KMS-11 (cell line): ENCODE measurements at regions not wholly inside any gene's neighbourhood (a gene's known extent, or its start where the extent isn't known, plus 50 kb on each side); places are given as distances from the start of the nearest gene placed in this dataset.

Source experiments
- H2AFZ ChIP-seq: fragments of 200-600 bp; sonication (generic); 2 replicates; pipeline ENCODE4 v1.6.1; 2016; ENCODE audit warnings: antibody characterized with exemption, mixed run types, low read depth
- H3K27ac ChIP-seq: fragments of 200-600 bp; sonication (generic); 2 replicates; pipeline ENCODE4 v1.6.1; 2016; ENCODE audit warnings: mild to moderate bottlenecking, mixed run types
- H3K27me3 ChIP-seq: fragments of 200-600 bp; sonication (generic); 2 replicates; pipeline ENCODE4 v1.6.1; 2017; ENCODE audit warnings: mild to moderate bottlenecking, low read depth, mixed run types, moderate library complexity; ENCODE audit not compliant: insufficient read depth
- H3K36me3 ChIP-seq: fragments of 200-600 bp; sonication (generic); 2 replicates; pipeline ENCODE4 v1.6.1; 2017; ENCODE audit warnings: mild to moderate bottlenecking, mixed run types; ENCODE audit not compliant: insufficient read depth
- H3K4me1 ChIP-seq: fragments of 200-600 bp; sonication (generic); 2 replicates; pipeline ENCODE4 v1.6.1; 2016; ENCODE audit warnings: mild to moderate bottlenecking, low read depth, mixed run types; ENCODE audit not compliant: poor library complexity, severe bottlenecking
- H3K4me2 ChIP-seq: fragments of 200-600 bp; sonication (generic); 2 replicates; pipeline ENCODE4 v1.7.0; 2016; ENCODE audit warnings: mild to moderate bottlenecking, mixed run types
- H3K4me3 ChIP-seq: fragments of 200-600 bp; sonication (generic); IDR thresholded peaks from 2 replicates; pipeline ENCODE4 v1.6.1; 2017; ENCODE audit warnings: low read depth, low read length, mixed read lengths; ENCODE audit not compliant: insufficient read depth
- H3K79me2 ChIP-seq: fragments of 200-600 bp; sonication (generic); 2 replicates; pipeline ENCODE4 v1.6.1; 2016; ENCODE audit warnings: low read depth, mixed run types; ENCODE audit not compliant: insufficient read depth
- H3K9ac ChIP-seq: fragments of 200-600 bp; sonication (generic); 2 replicates; pipeline ENCODE4 v1.6.1; 2016; ENCODE audit warnings: mild to moderate bottlenecking, mixed run types
- H4K20me1 ChIP-seq: fragments of 200-600 bp; sonication (generic); 2 replicates; pipeline ENCODE4 v1.6.1; 2016; ENCODE audit warnings: mild to moderate bottlenecking, mixed run types; ENCODE audit not compliant: insufficient read depth
- TF ChIP-seq, protein P1 (sequence below): fragments of 200-600 bp; sonication (generic); conservative IDR thresholded peaks from 2 replicates; pipeline ENCODE4 v1.6.1; 2017; ENCODE audit warnings: low read depth, mild to moderate bottlenecking, antibody characterized with exemption, low read length, moderate library complexity, mixed read lengths

DNA sequence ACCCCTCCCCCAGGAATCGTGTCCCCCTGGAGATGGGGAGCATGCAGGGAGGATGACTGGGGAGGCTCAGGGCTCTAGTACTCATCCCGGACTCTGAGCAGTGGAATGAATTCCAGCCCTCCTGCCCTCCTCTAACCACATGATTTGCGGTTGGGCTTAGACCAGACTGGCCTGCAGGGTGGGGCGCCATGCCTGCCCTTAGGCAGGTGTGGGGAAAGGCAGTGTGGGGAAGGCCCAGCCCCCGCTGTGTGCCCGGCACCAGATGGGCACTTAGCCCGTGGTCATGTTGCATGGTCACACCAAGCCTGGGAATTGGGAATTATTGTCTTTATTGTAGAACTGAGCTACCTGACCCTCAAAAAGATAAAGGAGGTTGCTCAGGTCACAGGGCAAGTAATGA, 283.8 kb downstream of the TLE3 start:
- no peak overlapping the region for H3K4me3 ChIP-seq
- no peak overlapping the region for H3K9ac ChIP-seq
- H3K4me1 ChIP-seq = no peaks in the 10 kb centered on the region
- no peaks in the 10 kb centered on the region for H4K20me1 ChIP-seq
- H2AFZ ChIP-seq = no peak overlapping the region
- no peaks in the 10 kb centered on the region for H3K79me2 ChIP-seq
- H3K27ac ChIP-seq = no peak overlapping the region
- no peaks in the 10 kb centered on the region for H3K36me3 ChIP-seq
- no peak overlapping the region for H3K4me2 ChIP-seq
- TF ChIP-seq, protein P1, sequence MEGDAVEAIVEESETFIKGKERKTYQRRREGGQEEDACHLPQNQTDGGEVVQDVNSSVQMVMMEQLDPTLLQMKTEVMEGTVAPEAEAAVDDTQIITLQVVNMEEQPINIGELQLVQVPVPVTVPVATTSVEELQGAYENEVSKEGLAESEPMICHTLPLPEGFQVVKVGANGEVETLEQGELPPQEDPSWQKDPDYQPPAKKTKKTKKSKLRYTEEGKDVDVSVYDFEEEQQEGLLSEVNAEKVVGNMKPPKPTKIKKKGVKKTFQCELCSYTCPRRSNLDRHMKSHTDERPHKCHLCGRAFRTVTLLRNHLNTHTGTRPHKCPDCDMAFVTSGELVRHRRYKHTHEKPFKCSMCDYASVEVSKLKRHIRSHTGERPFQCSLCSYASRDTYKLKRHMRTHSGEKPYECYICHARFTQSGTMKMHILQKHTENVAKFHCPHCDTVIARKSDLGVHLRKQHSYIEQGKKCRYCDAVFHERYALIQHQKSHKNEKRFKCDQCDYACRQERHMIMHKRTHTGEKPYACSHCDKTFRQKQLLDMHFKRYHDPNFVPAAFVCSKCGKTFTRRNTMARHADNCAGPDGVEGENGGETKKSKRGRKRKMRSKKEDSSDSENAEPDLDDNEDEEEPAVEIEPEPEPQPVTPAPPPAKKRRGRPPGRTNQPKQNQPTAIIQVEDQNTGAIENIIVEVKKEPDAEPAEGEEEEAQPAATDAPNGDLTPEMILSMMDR = no peak
- H3K27me3 ChIP-seq = no peaks in the 10 kb centered on the region

DNA sequence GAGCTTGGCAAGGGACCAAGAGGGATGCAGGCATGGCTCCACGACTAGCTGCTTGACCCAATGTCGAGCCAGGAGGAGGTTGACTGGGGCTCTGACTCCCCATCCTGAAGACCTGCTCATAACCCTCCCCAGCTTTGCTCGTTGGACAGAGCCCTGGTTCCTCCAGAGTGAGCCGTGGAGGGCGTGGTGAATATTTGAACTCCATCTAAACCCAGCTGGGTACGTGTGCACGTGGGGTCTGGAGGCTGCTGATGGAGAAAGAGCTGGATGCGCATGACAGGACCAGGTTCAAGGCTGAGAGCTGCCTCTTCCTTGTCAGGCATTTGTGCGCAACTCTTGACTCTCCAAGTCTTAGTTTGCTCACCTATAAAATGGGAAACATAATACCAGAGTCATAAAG, 282.8 kb downstream of the TLE3 start:
- Histone ChIP-seq H3K4me1 (no peaks in the 10 kb centered on the region), H3K27ac (no peak overlapping the region), H3K9ac (no peak overlapping the region), H3K36me3 (no peaks in the 10 kb centered on the region), H3K79me2 (no peaks in the 10 kb centered on the region), H3K27me3 (no peaks in the 10 kb centered on the region), H2AFZ (no peak overlapping the region), H3K4me3 (no peak overlapping the region), H4K20me1 (no peaks in the 10 kb centered on the region), H3K4me2 (no peak overlapping the region)
- TF ChIP-seq, protein P1 = no peak

DNA sequence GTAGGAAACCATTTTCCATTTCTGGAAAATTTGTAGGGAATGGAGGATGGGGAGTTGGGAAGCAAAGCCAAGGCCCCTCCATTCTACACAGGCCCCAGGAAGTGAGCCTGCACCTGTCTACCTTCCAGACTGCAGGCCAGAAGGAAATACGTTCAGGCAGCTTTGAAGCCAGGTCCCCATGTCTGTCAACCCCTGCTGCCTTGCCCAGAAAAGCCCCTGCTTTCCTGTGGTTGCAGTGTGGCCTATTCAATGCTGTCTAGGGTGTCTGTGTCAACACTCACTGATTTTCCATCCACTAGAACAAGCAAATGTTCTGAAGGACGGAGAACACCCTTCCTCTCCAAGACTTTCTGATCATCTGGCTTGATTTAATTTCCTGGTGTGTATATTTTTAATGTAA, 281.9 kb downstream of the TLE3 start:
- H3K4me3 ChIP-seq = no peak overlapping the region
- no peaks in the 10 kb centered on the region for H3K27me3 ChIP-seq
- no peak overlapping the region for H3K27ac ChIP-seq
- TF ChIP-seq, protein P1 = no peak
- H2AFZ ChIP-seq = no peak overlapping the region
- H3K4me2 ChIP-seq = no peak overlapping the region
- H3K36me3 ChIP-seq = no peaks in the 10 kb centered on the region
- no peaks in the 10 kb centered on the region for H4K20me1 ChIP-seq
- H3K79me2 ChIP-seq = no peaks in the 10 kb centered on the region
- no peaks in the 10 kb centered on the region for H3K4me1 ChIP-seq
- no peak overlapping the region for H3K9ac ChIP-seq

DNA sequence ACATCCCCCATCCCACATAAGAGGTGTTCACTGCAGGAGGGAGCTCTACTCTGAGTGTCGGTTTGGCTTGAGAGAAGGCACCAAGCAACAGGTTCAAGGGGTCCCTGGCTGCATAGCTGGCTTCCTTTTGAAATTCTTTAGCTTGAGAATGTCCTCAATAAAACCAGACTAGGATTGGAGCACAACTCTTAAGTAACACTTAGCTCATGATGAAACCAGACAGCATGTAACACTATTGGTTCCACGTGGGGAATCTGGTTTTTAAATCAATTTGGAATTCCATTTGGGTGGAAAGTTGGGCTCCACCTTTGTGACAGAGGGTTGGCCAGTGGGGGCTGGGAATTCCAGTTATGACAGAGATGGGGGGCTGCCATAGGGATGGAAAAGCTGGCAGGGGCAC, 281.2 kb downstream of the TLE3 start:
- H3K4me3 ChIP-seq = no peak overlapping the region
- no peak overlapping the region for H3K27ac ChIP-seq
- H3K9ac ChIP-seq = no peak overlapping the region
- no peaks in the 10 kb centered on the region for H4K20me1 ChIP-seq
- H3K79me2 ChIP-seq = no peaks in the 10 kb centered on the region
- no peak overlapping the region for H2AFZ ChIP-seq
- no peak overlapping the region for H3K4me2 ChIP-seq
- no peaks in the 10 kb centered on the region for H3K4me1 ChIP-seq
- H3K27me3 ChIP-seq = no peaks in the 10 kb centered on the region
- no peaks in the 10 kb centered on the region for H3K36me3 ChIP-seq
- TF ChIP-seq, protein P1 = no peak

DNA sequence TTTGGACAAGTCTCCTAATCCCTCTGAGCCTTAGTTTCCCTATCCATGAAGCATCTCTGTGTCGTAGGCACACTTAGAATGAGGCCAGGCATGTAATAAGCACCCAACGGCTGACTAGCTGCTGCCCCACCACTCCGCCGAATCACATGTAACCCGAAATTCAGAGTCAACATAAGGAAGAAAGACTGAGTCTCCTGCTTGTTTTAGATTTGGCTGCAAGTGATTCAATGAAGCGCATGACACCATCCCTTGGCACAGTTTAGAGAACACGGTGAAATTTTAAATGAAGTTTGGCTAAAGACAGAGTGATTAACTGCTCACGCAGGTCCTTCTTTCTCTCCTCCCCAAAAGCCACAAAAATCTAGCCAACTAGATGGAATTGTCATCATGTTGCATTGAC, 279.2 kb downstream of the TLE3 start:
- Histone ChIP-seq H3K9ac (no peak overlapping the region), H3K4me2 (no peak overlapping the region), H2AFZ (no peak overlapping the region), H4K20me1 (no peaks in the 10 kb centered on the region), H3K27ac (no peak overlapping the region), H3K4me1 (no peaks in the 10 kb centered on the region), H3K36me3 (no peaks in the 10 kb centered on the region), H3K79me2 (no peaks in the 10 kb centered on the region), H3K4me3 (no peak overlapping the region), H3K27me3 (no peaks in the 10 kb centered on the region)
- TF ChIP-seq, protein P1 = no peak
